OCI-LY1 (cell line): ENCODE measurements at regions not wholly inside any gene's neighbourhood (a gene's known extent, or its start where the extent isn't known, plus 50 kb on each side); places are given as distances from the start of the nearest gene placed in this dataset.

Source experiments
- H2AFZ ChIP-seq: fragments of 200-600 bp; sonication (generic), shearing (Covaris generic); 2 replicates; pipeline ENCODE4 v1.6.0; 2014; ENCODE audit warnings: antibody characterized with exemption, mild to moderate bottlenecking, low read length
- H3F3A ChIP-seq: fragments of 200-600 bp; sonication (generic), shearing (Covaris generic); 2 replicates; pipeline ENCODE4 v1.6.0; 2014; ENCODE audit warnings: mild to moderate bottlenecking, antibody characterized with exemption, low read length, moderate library complexity; ENCODE audit not compliant: insufficient read depth
- H3K27ac ChIP-seq: fragments of 200-600 bp; sonication (generic); 2 replicates; pipeline ENCODE4 v1.5.1; 2014; ENCODE audit warnings: low read length, mixed run types, mild to moderate bottlenecking, low read depth; ENCODE audit not compliant: poor library complexity, severe bottlenecking
- H3K27me3 ChIP-seq: fragments of 200-600 bp; sonication (generic); 2 replicates; pipeline ENCODE4 v1.6.0; 2014; ENCODE audit warnings: antibody characterized with exemption, mild to moderate bottlenecking, low read length, moderate library complexity; ENCODE audit not compliant: insufficient read depth
- H3K36me3 ChIP-seq: fragments of 200-600 bp; sonication (generic); 2 replicates; pipeline ENCODE4 v1.6.1; 2014; ENCODE audit warnings: mild to moderate bottlenecking, antibody characterized with exemption, low read length, moderate library complexity, mixed read lengths; ENCODE audit not compliant: insufficient read depth
- H3K4me1 ChIP-seq: fragments of 200-600 bp; sonication (generic); 2 replicates; pipeline ENCODE4 v1.5.1; 2014; ENCODE audit warnings: mild to moderate bottlenecking, low read length, moderate library complexity; ENCODE audit not compliant: insufficient read depth, severe bottlenecking
- H3K4me2 ChIP-seq: fragments of 200-600 bp; sonication (generic), shearing (Covaris generic); 2 replicates; pipeline ENCODE4 v1.6.1; 2014; ENCODE audit warnings: low read length
- H3K4me3 ChIP-seq: fragments of 200-600 bp; sonication (generic); 2 replicates; pipeline ENCODE4 v1.5.1; 2014; ENCODE audit warnings: low read length, low read depth, mild to moderate bottlenecking, mixed read lengths; ENCODE audit not compliant: poor library complexity, severe bottlenecking
- H3K79me2 ChIP-seq: fragments of 200-600 bp; shearing (Covaris generic); 2 replicates; pipeline ENCODE4 v1.6.1; 2016; ENCODE audit warnings: mixed run types, low read length, mixed read lengths; ENCODE audit not compliant: insufficient read depth
- H3K9ac ChIP-seq: fragments of 200-600 bp; sonication (generic), shearing (Covaris generic); 2 replicates; pipeline ENCODE4 v1.6.1; 2014; ENCODE audit warnings: mild to moderate bottlenecking, low read length, mixed read lengths
- H3K9me2 ChIP-seq: fragments of 200-600 bp; sonication (generic), shearing (Covaris generic); 2 replicates; pipeline ENCODE4 v1.6.1; 2014; ENCODE audit warnings: low read depth, mild to moderate bottlenecking, low read length, mixed read lengths
- H3K9me3 ChIP-seq: fragments of 200-600 bp; shearing (Covaris generic); 2 replicates; pipeline ENCODE4 v1.6.1; 2014; ENCODE audit warnings: low read length, mixed read lengths
- H4K20me1 ChIP-seq: fragments of 200-600 bp; sonication (generic), shearing (Covaris generic); 2 replicates; pipeline ENCODE4 v1.6.0; 2016; ENCODE audit warnings: mild to moderate bottlenecking, low read length; ENCODE audit not compliant: insufficient read depth
- EZH2 ChIP-seq: fragments of 200-600 bp; sonication (generic), shearing (Covaris generic); IDR thresholded peaks from 2 replicates; pipeline ENCODE4 v1.8.0; 2017; ENCODE audit warnings: borderline replicate concordance, mixed run types, mild to moderate bottlenecking, antibody characterized with exemption, low read length, moderate library complexity, mixed read lengths
- TF ChIP-seq, protein P1 (sequence below): fragments of 200-600 bp; sonication (generic), shearing (Covaris generic); IDR thresholded peaks from 2 replicates; pipeline ENCODE4 v1.5.1; 2017; ENCODE audit warnings: mild to moderate bottlenecking, antibody characterized with exemption, low read length, moderate library complexity, mixed read lengths

DNA sequence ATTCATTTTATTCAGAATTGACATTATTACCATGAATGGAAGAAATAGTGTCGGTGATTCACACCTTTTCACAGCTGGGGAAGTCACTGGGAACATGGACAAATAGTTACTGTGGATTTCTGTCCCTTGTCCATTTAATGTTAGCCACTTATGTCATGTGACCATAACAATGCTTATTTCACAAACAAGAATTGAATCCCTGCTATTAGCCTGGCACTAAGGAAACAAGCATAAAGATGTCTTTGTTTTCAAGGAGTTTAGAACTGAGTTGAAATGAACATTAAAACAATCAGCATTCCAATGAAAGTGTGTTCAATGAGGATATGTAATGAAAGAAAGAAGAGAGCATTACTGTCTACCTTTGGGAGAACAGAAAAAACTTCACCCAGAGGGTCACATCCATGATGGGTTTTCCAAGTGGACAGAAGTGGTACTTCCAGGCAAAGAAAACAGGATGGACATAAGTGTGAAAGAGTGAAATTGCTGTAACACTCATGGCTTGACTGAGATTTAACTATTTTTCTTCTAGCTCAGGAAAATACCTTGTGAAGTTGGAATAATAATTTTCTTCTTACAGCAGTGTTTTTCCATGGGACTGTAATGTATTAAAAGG is 324.5 kb upstream of the UBE2E3 start:
- H3K4me1 ChIP-seq: no peaks in the 10 kb centered on the region
- H3K36me3 ChIP-seq: no peaks in the 10 kb centered on the region
- H3K79me2 ChIP-seq: no peaks in the 10 kb centered on the region
- TF ChIP-seq, protein P1, sequence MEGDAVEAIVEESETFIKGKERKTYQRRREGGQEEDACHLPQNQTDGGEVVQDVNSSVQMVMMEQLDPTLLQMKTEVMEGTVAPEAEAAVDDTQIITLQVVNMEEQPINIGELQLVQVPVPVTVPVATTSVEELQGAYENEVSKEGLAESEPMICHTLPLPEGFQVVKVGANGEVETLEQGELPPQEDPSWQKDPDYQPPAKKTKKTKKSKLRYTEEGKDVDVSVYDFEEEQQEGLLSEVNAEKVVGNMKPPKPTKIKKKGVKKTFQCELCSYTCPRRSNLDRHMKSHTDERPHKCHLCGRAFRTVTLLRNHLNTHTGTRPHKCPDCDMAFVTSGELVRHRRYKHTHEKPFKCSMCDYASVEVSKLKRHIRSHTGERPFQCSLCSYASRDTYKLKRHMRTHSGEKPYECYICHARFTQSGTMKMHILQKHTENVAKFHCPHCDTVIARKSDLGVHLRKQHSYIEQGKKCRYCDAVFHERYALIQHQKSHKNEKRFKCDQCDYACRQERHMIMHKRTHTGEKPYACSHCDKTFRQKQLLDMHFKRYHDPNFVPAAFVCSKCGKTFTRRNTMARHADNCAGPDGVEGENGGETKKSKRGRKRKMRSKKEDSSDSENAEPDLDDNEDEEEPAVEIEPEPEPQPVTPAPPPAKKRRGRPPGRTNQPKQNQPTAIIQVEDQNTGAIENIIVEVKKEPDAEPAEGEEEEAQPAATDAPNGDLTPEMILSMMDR: no peak
- no peak for TF ChIP-seq EZH2
- H3K4me2 ChIP-seq: no peak overlapping the region
- H3K27me3 ChIP-seq: no peaks in the 10 kb centered on the region
- no peak overlapping the region for H3K27ac ChIP-seq
- H4K20me1 ChIP-seq: no peaks in the 10 kb centered on the region
- no peak overlapping the region for H3K4me3 ChIP-seq
- no peaks in the 10 kb centered on the region for H3K9me3 ChIP-seq
- H3F3A ChIP-seq: no peaks in the 10 kb centered on the region
- no peak overlapping the region for H2AFZ ChIP-seq
- H3K9ac ChIP-seq: no peak overlapping the region
- no peaks in the 10 kb centered on the region for H3K9me2 ChIP-seq

DNA sequence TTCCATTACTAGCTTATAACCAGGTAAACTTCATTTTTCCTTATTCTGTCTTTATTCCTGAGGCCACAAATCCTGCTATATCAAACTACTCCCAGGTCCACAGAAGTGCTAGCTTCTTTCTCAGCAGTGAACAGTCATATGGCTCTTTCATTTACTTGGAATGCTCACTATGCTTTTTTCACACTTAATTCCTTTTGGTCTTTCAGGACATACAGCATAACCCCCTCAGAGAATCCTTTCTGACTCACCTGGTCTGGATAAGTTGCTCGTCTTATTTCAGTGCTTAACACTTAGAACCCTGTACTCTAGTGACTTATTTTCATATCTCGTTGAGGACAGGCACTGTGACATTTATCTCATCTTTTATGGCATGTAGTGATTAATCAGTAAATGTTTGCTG is 325.0 kb upstream of the UBE2E3 start:
- Histone ChIP-seq H3K4me2 (no peak overlapping the region), H3K9ac (no peak overlapping the region), H3K79me2 (no peaks in the 10 kb centered on the region), H3F3A (no peaks in the 10 kb centered on the region), H3K36me3 (no peaks in the 10 kb centered on the region), H4K20me1 (no peaks in the 10 kb centered on the region), H3K9me3 (no peaks in the 10 kb centered on the region), H3K4me3 (no peak overlapping the region), H3K27me3 (no peaks in the 10 kb centered on the region), H2AFZ (no peak overlapping the region), H3K4me1 (no peaks in the 10 kb centered on the region), H3K9me2 (no peaks in the 10 kb centered on the region), H3K27ac (no peak overlapping the region)
- no peak for TF ChIP-seq EZH2
- TF ChIP-seq, protein P1: no peak

DNA sequence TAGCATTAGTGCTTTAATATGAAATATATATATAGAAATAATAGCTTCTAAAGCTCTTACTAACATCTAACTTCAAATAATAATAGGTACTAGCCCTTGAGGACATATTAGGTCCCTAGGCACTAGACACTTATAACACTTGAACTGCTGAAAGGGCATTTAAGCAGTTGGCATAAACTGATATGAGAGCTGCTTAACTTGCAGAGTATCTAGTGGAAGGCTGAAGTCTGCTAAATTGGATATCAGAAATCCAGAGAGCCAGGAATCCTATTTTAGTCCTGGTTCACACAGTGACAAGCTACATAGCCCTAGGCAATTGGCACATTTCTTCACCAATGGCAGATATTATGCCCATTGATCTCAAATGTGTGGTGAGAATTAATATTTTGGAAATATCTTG is 326.9 kb upstream of the UBE2E3 start:
- no peak overlapping the region for H2AFZ ChIP-seq
- H3K9me3 ChIP-seq: no peaks in the 10 kb centered on the region
- H3K79me2 ChIP-seq: no peaks in the 10 kb centered on the region
- H3F3A ChIP-seq: no peaks in the 10 kb centered on the region
- H3K9me2 ChIP-seq: no peaks in the 10 kb centered on the region
- H3K9ac ChIP-seq: no peak overlapping the region
- no peaks in the 10 kb centered on the region for H3K27me3 ChIP-seq
- H3K4me3 ChIP-seq: no peak overlapping the region
- no peak overlapping the region for H3K4me2 ChIP-seq
- H3K4me1 ChIP-seq: no peaks in the 10 kb centered on the region
- TF ChIP-seq, protein P1: no peak
- TF ChIP-seq EZH2: no peak
- no peaks in the 10 kb centered on the region for H3K36me3 ChIP-seq
- H4K20me1 ChIP-seq: no peaks in the 10 kb centered on the region
- H3K27ac ChIP-seq: no peak overlapping the region
